IPS-NIHi11 (cell line): ENCODE measurements at regions not wholly inside any gene's neighbourhood (a gene's known extent, or its start where the extent isn't known, plus 50 kb on each side); places are given as distances from the start of the nearest gene placed in this dataset.

Source experiments
- DNase-seq: peaks from one replicate; pipeline ENCODE4 v3.0.0; 2012; ENCODE audit warnings: mixed read lengths, low spot score

- DNase-seq: no peak
These were observed 50.2 kb upstream of the FHL2 start for GRCh38 chr2:105449076-105449475.
